HFF-Myc (cell line): ENCODE measurements at regions not wholly inside any gene's neighbourhood (a gene's known extent, or its start where the extent isn't known, plus 50 kb on each side); places are given as distances from the start of the nearest gene placed in this dataset.

ENCODE experiments used
- DNase-seq: peaks from one replicate; pipeline ENCODE4 v3.0.0-alpha.2; 2011; ENCODE audit warnings: low read depth; ENCODE audit errors: extremely low read depth
- H3K4me3 ChIP-seq: replicated peaks from 2 replicates; pipeline ENCODE4 v1.5.1; 2011; ENCODE audit warnings: low read depth, mild to moderate bottlenecking, control low read depth, low read length
- CTCF ChIP-seq: IDR thresholded peaks from 2 replicates; pipeline ENCODE4 v1.5.1; 2012; ENCODE audit warnings: mild to moderate bottlenecking, low read depth, low read length, control low read depth; ENCODE audit errors: missing control alignments

DNA sequence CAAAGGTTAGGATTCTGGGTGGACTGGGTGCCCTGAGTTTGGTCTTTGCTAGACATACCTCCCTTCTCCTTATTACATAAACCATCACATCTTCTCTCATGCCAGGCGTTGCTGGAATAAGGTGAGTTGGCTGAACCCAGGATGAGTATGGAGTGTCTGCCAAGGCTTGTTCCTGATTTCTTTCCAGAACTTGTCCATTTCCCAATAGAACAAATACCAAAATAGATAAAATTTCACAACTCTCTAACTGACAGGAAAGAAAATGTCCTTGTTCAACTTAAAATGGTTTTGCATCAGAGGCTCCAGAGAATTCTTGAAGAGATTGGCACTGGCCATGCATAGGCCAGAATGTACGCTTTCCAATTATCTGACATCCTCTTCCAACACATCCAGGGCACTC, 291.9 kb downstream of the IGSF11 start:
- H3K4me3 ChIP-seq, result no peak overlapping the region
- TF ChIP-seq CTCF, result no peak
- no peak for DNase-seq

DNA sequence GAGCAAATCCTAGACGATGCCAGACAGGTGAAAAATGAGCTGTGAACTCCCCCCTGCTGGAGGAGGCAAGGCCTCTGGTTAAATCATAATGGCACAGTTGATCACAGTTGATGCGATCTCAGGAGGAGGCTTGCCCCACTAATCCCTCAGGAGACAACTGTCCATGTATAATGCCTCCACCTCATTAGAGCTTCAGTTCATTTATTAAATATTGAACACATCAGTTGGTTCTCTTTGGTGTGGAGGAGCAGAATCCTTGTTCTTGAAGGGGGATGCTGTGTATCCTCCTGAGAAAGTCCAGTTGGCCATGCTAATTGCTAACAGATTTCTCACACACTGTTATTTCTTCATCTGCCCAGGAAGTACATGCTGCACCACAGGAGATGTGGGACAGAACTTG, 290.5 kb downstream of the IGSF11 start:
- no peak for DNase-seq
- no peak for TF ChIP-seq CTCF

GRCh38 chr3:118754406-118755252, 280.0 kb downstream of the IGSF11 start:
- DNase-seq, result no peak
- TF ChIP-seq CTCF, result no peak

More for the DNA sequence above, 290.5 kb downstream of the IGSF11 start:
- no peak overlapping the region for H3K4me3 ChIP-seq

DNA sequence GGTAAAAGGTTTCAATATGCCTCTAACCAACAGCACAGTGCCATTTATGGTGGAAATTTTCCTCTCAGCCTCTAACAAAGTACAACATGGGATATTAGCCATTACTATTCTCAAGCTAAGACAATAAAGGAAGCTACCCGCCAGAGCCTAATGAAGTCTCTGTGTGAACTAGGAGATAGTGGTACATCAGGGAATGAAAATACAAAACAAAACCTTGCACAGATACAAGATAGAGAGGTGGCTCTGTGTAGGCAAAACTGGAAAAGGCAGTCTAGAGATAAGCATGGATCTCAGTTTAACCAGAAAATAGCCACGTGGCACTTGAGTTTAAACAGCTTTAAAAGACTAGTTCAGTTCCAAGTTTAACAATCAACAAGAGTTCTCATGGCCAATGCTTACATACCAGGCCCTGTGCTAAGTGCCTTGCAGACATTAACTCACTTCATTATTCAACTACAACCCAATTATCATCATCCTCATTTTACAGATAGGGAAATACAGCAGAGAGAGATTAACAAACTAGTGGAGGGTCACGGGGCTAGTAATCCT, 279.3 kb downstream of the IGSF11 start:
- TF ChIP-seq CTCF, result no peak
- DNase-seq, result no peak
- H3K4me3 ChIP-seq, result no peak overlapping the region

More at GRCh38 chr3:118754406-118755252, 280.0 kb downstream of the IGSF11 start:
- no peak overlapping the region for H3K4me3 ChIP-seq

DNA sequence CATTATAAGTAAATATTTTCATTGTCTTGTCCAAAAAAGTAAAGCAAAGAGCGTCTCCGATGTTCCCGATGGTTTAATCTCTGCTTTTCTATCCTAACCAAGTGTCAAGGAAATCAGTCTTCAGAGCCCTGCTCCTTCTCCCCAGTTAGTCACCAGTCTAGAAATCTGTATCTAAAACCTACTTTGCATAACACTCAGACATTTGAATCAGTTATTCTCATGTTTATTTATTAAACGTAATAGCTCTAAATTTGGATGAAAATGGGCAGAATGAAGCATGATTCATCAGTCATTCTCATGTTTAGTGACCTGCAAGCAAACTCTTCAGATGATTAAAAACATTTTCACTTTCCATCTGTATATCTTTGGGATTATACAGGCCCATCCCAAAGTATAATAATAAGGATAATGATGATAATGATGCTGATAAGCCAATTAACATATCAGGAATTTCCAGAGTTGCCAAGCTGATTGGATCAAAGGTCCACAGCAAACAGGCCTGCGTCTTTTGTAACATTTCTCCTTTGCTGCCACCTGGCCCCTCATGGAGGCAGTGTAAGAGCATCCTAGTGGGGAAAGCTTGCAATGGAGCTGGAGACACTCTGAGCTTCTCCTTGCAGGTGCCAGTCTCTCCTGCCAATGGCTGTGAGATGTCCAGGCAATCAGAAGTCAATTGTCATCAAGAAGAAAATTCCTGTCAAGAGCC, 273.9 kb downstream of the IGSF11 start:
- no peak for TF ChIP-seq CTCF
- DNase-seq, result no peak
- no peak overlapping the region for H3K4me3 ChIP-seq

DNA sequence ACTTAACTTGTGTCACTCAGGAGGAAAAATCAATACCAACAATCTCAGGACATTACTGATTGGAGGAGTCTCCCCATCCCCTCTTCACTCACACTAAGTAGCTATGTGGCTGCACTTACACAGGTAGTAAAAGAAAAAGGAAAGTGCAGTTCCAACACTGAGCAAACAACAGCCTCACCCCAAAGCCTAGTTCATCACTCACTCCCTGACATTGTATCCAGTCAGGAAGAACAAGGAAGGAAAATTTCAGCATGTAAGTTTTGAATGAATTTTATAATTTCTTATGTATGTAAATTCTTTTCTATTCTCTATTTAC, 273.4 kb downstream of the IGSF11 start:
- H3K4me3 ChIP-seq, result no peak overlapping the region
- no peak for DNase-seq
- no peak for TF ChIP-seq CTCF
